NCI-H345 treated with DMSO at 0.1 percent for 48 hours (cell line): ENCODE measurements at regions not wholly inside any gene's neighbourhood (a gene's known extent, or its start where the extent isn't known, plus 50 kb on each side); places are given as distances from the start of the nearest gene placed in this dataset.
"Not testable (repeated sequence)": the region's sequence is repeated elsewhere in the genome, so short reads cannot be mapped to it uniquely, and the experiment has no call there.

Experiments used
- DNase-seq: peaks from one replicate; lab custom pipeline; 2025; ENCODE audit not compliant: unreplicated experiment; lab: John Stamatoyannopoulos, UW

DNA sequence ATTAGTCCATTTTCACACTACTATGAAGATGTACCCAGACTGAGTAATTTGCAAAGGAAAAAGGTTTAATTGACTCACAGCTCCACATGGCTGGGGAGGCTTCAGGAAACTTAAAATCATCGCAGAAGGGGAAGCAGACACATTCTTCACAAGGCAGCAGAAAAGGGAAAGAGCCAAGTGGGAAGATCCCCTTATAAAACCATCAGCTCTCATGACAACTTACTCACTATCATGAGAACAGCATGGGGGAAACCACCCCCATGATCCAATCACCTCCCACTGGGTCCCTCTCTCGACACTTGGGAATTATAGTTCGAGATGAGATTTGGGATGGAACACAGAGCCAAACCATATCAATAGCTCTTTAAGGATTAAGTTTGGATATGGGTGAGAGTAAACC, 246.1 kb upstream of the CYRIA start:
- no peak for DNase-seq

DNA sequence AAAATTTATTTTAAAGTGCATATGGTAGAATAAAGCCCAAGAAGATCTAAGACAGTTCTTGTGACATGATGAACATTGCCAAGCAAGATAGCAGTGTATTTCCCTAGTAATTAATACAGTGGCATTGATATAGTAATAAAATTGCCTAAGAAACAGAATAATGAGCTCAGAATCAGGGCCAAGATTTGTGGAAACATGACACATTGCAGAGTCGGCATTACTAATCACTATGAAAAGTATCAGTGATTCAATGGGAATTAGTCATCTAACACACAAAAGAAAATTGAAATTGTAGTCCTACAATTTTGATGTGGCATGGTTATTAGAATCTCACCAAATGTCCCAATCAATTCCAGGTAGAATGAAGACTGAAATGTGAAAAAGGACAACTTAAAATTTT, 243.0 kb upstream of the CYRIA start:
- no peak for DNase-seq

DNA sequence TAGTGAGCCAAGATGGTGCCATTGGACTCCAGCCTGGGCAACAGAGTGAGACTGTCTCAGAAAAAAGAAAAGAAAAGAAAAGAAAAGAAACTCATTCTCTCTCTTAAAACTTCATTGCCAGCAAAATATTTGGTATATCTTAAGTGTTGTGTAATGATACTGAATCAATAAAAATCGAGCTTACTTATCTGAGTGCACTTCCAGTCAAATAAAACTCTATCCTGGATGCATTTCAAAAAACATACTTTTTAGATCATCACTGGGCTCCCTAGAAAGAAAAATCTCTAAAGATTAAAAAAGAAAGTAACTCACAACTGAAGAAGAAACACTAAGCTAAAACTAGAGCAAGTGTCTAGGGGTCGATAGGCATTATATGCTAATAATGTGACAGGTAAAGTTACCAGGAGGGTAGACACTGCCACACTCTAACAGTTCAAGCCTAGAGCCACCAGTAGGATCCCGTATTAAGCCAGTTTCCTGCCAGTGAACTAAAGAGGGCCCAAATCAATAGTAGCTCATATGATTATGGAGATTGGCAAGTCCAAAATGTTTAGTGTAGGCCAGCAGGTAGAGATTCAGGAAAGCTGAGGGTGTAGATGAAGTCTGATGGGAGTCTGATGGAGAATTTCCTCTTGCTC, 242.1 kb upstream of the CYRIA start:
- DNase-seq: no peak

DNA sequence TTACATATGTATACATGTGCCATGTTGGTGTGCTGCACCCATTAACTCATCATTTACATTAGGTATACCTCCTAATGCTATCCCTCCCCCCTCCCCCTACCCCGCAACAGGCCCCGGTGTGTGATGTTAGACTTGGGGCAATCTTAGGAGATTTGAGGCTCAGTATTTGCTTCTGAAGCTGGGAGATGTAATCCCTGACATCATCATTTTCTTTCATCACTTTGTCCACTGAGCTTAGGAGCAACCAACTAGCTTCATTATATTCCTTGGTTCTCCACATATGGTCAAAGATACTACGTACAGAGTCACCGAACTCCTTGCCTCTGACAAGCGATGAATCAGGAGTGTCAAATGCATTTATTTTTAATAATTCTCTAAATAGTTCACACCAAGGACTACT, 239.7 kb upstream of the CYRIA start:
- DNase-seq: not testable (repeated sequence)

DNA sequence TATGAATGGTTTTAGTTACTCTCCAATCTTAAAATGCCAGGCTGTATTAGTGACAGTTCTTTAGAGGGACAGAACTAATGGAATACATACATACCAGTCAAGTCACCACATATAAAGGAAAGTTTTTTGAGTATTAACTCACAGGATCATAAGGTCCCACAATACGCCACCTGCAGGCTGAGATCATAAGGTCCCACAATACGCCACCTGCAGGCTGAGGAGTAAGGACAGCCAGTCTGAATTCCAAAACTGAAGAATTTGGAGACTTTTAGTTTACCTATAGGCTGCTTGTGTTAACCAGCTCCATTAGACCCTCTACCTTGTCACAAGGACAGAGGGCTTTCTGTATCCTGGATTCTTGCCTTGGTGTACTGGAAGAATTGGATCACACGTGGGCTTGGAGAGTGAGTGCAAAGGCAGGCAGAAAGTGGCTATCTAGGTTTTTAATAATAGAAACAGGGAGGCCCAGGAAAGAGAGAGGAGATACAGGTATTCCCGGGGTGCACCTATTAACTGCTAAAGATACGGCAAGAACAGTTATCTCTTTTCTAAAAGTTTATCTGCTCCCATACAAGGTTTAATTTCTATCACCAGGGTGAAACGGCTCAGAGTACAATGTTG, 234.9 kb upstream of the CYRIA start:
- no peak for DNase-seq

DNA sequence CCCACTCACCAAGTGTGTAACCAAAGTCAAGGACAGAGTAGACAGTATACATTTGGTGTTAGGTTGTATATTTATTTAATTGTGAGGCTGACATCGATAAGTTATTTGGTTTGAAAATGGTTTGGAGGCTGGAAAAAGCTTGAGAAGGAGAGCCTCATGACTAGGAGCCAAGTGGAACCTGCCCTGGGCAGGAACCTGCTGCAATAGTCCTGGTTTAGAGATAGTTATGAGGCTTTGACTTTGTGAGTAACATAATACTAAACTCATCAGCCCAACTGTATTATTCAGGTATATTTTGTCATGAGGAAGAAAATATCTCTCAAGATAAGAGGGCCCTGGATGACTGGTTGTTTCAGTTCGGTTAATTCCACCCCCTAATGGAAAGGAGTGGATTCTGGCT, 234.3 kb upstream of the CYRIA start:
- no peak for DNase-seq

DNA sequence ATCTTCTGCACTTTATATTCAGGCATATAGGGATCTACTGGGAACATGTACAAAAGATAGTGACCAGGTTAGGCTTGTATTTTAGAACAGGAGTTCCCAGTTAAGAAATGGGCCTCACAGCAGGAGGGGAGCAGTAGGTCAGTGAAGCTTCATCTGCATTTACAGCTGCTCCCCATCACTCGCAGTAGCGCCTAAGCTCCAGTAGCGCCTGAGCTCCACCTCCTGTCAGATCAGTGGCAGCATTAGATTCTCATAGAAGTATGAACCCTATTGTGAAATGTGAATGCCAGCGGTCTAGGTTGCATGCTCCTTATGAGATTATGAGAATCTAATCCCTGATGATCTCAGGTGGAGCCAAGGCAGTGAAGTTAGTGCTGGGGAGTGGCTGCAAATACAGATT, 224.4 kb upstream of the CYRIA start:
- no peak for DNase-seq

DNA sequence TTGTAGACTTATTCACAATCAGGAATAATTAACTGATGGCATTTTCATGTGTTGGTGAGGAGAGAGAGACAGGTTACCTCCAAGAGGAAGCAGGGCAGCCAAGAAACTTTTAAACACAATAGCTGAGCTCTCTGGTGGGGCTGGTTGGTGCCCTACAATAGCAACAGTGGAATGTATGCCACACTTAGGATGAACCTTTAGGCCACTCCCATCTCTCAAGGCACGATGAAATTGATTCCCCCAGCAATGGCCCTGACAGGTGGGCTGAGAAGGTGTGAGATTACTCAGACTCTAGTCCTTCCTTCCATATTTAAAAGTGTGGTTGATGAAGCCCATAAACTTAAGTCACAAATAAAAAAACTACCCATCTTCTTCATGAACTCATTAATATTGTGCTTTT, 219.4 kb upstream of the CYRIA start:
- no peak for DNase-seq

DNA sequence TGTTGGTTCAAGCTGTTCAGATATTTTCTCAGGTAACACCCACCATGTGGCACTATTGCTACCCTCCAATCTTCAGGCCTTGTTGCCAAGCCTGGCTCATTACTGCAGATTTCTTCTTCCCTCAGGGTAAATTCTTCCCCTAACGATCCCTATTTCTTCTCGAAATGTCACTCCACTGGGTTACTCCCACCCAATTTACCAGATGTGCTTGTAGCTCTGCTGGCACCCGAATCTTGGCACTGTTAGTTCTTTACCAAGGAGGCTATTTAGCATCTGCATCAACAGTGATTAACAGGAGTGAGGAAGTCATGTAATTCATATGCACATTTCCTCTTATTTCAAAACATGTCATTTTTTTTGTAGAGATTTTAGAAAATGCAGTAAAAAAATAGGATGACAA, 217.1 kb upstream of the CYRIA start:
- no peak for DNase-seq

DNA sequence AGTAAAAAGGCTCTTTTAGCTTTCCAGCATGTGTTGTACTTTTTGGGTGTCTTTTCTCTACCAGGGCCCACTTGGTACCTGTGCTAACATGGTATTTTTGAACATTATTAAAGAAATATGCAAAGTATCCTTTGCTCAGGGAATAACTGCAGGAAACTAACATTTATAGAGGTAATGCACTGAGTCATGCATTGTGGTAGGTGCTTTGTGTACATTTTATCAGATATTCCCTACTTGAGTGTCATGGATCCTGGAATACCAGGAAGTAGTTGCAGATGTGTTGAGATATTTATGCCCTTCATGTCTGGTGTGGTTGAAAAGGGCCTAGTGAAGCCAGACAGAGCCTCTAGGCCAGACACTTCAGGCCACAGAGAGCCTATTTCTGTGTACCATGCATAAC, 215.5 kb upstream of the CYRIA start:
- DNase-seq: no peak

DNA sequence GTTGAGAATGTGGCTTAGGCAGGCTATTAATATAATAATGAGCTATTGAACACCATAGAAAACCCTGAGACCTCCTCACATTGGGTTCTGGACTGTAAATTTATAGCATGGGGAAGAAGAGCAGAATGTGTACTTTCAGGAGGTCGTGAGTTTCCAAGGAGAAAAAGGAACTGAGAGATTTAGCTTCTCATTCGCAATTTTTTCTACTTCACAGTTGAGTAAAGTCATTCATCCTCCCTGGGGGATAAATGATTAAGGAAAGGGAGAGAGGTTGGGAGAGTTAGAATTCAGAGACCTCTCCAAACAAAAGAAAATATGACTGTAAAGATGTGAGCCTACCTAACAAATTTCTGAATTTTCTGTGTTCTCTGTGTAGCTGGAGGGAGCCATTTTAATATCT, 205.8 kb upstream of the CYRIA start:
- DNase-seq: no peak

DNA sequence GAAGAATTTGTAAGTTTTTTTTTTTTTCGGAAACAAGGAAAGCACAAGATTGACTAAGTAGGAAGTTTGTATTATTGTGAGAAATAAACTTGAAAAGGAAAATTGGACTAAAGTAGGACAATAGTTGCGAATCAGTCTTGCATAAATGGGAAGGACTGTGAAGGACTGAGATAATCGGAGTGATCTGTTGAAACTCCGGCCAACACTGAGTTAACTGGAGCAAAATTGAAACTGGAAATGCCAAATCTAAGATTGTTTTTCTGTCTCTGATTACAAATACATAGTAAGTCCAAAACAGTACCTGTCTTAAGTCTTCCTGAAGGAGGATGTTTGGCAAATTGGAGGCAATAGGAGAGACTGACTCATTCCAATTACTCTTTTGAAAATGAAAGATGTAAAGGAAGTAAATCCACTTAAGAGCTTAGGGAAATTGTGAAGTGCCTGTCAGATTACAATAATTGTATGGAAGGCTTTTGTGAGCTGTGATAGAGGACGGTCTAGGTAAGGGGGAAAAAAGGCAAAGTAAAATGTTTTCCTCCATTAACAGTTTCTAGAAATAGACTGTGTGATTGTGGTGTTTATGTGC, 204.9 kb upstream of the CYRIA start:
- DNase-seq: no peak

DNA sequence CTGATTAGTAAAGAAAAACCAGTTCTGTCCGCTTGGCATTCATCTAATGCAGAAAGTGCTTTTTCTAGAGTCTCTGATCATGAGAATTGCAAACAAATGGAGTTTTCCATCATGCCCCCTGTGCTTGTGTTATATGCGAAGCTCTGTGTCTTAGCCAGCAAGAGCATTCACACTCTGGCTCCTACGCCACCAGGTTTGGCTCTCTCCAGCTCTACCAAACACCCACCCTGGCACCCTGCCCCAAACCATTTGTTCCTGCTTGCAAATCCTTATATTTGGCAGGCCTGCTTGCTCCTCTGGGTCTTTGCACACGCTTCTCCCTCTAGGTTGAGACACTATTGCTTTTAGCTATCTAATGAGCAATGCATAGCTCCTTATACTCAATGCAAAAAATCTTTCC, 204.1 kb upstream of the CYRIA start:
- DNase-seq: no peak

DNA sequence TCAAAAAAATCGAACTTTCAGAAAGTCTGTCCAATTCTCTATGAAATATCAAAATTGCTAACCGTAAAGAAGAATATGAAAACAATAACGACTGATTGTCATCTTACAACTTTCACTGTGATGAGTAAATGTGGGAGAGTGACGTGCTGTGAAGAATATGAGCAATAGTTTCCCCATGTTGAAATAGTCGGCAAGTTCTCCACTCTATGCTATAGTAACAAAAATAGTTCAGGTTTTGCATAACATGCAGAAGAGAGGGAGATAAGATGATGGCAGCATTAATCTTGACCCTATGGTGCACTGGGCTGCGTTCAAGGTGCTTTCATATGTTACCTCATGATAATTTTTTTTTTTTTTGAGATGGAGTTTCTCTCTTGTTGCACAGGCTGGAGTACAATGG, 196.8 kb upstream of the CYRIA start:
- DNase-seq: no peak

DNA sequence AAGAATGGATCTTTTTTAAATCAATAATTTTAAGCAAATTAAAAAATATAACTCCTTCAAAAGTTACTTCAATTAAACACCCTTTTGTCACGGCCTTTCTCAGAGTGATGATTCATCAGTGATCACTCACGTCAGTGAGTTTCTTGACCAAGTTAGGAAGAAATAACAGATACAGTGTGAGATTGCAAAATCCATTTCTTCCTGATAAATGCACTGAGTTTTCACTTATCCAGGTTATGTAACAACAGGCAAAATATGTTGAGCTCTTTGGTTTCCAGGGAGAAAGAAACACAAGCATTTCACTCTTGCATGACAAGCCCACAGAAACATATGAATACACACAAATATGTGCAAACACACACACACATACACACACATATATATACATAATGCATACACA, 195.9 kb upstream of the CYRIA start:
- no peak for DNase-seq

DNA sequence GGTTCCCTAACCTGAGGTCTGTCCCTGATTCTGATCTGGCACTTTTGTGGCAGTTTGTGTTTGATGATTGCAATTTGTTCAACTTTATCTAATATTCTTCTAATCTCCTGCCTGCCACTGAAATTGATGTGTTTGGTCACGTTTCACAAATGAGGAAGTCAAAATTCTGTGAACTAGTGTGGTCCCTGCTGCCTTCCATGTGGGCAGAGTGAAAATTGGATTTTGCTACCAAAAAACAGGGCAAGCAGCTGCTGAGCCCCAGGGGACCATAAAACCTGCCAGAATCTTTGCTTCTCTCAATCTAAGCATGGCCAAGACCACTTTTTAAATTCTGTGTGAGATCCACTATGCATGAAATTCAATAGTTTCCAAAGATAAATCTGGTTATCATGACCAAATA, 195.5 kb upstream of the CYRIA start:
- no peak for DNase-seq

DNA sequence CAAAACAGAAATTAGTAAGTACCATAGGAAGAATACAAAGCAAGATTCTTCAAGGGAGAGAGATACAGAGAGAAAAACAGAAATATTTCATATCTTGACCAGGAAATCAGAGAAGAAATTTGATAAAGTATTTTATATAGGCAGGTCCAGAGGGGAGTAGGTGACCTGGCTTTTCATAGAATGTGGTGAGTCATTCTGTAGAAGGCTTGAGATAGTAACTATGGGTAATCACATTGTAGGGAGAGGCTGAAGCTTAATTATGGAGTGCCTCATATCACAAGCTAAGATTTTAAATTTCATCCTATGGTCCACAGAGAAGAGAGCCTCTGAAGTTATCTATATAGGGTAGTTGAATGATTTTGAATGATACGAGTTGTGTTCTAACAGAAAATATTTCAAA, 195.0 kb upstream of the CYRIA start:
- no peak for DNase-seq

DNA sequence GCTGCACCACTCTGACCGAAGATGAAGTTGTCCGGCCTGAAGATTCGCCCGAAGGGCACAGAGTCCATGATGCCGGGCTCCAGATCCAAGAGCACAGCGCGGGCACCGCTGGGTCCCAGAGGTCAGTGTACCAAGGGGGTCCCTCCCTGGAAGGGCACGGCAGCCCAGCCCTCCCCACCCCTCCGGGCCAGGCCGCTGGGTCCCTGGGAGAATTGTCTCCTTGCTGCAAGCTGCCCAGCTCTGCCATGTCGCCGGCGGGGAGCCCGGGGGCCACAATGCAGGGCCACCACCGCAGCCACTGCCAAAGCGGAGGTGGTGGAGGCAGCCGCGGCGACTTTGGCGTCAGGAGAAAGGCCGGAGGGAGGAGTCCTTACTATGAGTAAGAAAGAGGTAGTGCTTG, 189.5 kb upstream of the CYRIA start:
- DNase-seq: no peak

DNA sequence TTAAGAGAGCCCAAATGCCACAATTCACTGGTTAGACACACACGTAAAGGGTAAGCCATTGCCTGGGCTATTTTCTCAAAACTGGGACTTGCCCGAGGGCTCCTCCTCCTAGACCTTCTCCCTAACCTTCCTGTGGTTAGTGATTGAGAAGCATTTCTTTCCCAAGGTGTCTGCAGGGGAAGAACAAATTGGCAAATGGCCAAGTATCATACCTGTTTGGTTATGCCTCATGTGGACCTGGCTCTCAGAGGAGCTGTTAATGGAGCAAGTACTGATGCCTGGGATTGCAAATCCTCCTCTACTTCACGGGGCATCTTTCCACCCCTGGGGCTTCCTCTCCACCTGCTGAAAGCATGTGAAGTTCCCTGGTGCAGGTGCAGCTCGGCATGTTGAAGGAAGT, 187.5 kb upstream of the CYRIA start:
- DNase-seq: no peak

DNA sequence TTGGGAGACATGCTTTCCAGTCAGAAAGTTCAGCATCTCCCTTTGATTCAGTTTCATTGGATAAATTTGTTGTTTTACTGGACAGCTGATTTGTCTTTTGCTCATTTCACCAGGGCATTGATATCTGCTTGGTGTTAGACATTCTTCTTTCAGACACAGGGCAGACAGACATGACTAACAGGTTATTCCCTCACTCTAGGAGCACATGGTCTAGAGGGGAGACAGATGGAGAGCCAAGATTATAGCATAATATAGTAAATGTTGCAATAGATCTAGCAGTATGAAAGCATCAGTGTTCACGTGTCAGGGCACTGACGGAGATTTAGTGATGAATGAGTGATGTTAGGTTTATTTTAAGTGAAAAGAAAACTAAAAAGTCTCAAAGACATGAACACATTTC, 187.0 kb upstream of the CYRIA start:
- no peak for DNase-seq

DNA sequence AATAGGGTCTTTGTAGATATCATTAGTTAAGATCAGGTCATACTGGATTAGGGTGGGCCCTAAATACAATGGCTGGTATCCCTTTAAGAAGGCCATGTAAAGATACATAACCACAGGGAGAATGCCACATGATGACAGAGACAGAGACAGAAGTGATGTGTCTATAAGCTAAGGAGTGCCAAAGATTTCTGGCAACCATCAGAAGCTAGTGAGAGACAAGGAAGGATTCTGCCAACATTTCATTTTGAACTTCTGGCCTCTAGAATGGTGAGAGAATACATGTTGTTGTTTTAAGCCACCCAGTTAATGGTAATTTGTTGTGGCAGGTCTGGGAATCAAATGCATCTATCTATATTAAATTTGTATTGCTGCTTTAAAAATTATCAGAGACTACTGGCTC, 185.5 kb upstream of the CYRIA start:
- DNase-seq: no peak

DNA sequence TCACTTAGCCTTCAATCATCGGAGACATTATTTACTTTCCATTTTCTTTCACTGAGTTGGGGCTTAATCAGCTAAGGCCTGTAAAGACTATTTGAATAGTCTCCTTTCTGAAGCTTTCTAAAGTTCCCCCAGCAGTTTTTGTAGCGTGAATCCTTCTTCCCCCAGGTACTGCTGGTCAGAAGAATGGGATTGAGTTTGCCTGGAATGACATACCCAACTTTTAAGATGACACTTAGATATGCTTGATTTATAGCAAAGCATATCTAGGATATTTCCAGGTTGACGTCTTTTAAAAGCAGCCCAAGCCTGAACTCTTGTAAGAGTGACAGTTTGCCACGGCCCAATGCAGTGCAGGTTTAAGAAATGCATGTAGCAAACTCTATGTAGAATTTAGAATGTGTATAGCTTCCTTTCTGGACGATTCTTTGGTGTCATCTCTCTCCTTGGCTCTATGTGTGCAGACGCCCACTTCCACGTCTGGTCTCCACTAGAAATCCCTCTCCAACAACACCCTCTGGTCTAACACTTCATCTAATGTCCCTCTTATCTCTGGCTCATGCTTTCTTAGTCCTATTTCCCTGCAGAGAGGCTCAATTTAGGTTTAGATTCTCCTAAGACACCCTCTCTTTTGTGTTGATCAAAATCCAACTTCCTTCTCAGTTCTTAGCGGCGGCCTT, 175.0 kb upstream of the CYRIA start:
- DNase-seq: no peak
